HEK293T (cell line): ENCODE measurements at regions not wholly inside any gene's neighbourhood (a gene's known extent, or its start where the extent isn't known, plus 50 kb on each side); places are given as distances from the start of the nearest gene placed in this dataset.

Experiments
- CTCF ChIA-PET: fragments of 350-600 bp; formaldehyde crosslinking; extraction: SDS; loops from one replicate; lab custom pipeline; 2021; ENCODE audit warnings: antibody characterized with exemption, inconsistent platforms; lab: Yijun Ruan, JAX
- POLR2A ChIA-PET: fragments of 350-600 bp; formaldehyde crosslinking; extraction: SDS; loops from one replicate; lab custom pipeline; 2020; ENCODE audit warnings: antibody characterized with exemption, inconsistent platforms; lab: Yijun Ruan, JAX
- DNase-seq: peaks from one replicate; pipeline ENCODE4 v3.0.0; 2012; ENCODE audit warnings: mixed read lengths; ENCODE audit errors: extremely low spot score
- ARNT ChIP-seq: fragments of 450-650 bp; IDR thresholded peaks from 2 replicates; pipeline ENCODE4 v1.6.1; 2017; ENCODE audit warnings: mild to moderate bottlenecking
- BHLHE40 ChIP-seq: fragments of 450-650 bp; IDR thresholded peaks from 2 replicates; pipeline ENCODE4 v1.6.1; 2016; ENCODE audit warnings: mild to moderate bottlenecking, moderate library complexity, borderline replicate concordance
- CTBP1 ChIP-seq: fragments of 450-650 bp; IDR thresholded peaks from 2 replicates; pipeline ENCODE4 v1.6.1; 2016; ENCODE audit warnings: borderline replicate concordance
- ELF4 ChIP-seq: fragments of 450-650 bp; IDR thresholded peaks from 2 replicates; pipeline ENCODE4 v1.6.1; 2017; ENCODE audit warnings: antibody characterized with exemption
- FOXA1 ChIP-seq: fragments of 450-650 bp; IDR thresholded peaks from 2 replicates; pipeline ENCODE4 v1.6.1; 2016; ENCODE audit warnings: mild to moderate bottlenecking
- FOXK2 ChIP-seq: fragments of 450-650 bp; IDR thresholded peaks from 2 replicates; pipeline ENCODE4 v1.6.1; 2016; ENCODE audit warnings: mild to moderate bottlenecking
- FOXM1 ChIP-seq: fragments of 450-650 bp; IDR thresholded peaks from 2 replicates; pipeline ENCODE4 v1.6.1; 2017; ENCODE audit warnings: mild to moderate bottlenecking, borderline replicate concordance
- HDGF ChIP-seq: fragments of 450-650 bp; IDR thresholded peaks from 2 replicates; pipeline ENCODE4 v1.6.1; 2017; ENCODE audit warnings: antibody characterized with exemption, borderline replicate concordance
- L3MBTL2 ChIP-seq: fragments of 450-650 bp; conservative IDR thresholded peaks from 2 replicates; pipeline ENCODE4 v1.6.1; 2016; ENCODE audit warnings: mild to moderate bottlenecking
- LEF1 ChIP-seq: fragments of 450-650 bp; IDR thresholded peaks from 2 replicates; pipeline ENCODE4 v1.6.1; 2017; ENCODE audit warnings: mild to moderate bottlenecking, borderline replicate concordance
- NFRKB ChIP-seq: fragments of 450-650 bp; IDR thresholded peaks from 2 replicates; pipeline ENCODE4 v1.6.1; 2016; ENCODE audit warnings: mild to moderate bottlenecking, moderate library complexity
- SP1 ChIP-seq: fragments of 450-650 bp; IDR thresholded peaks from 2 replicates; pipeline ENCODE4 v1.6.1; 2017
- SUZ12 ChIP-seq: fragments of 450-650 bp; IDR thresholded peaks from 2 replicates; pipeline ENCODE4 v1.6.1; 2016; ENCODE audit warnings: mild to moderate bottlenecking
- TARDBP ChIP-seq: fragments of 450-650 bp; IDR thresholded peaks from 2 replicates; pipeline ENCODE4 v1.6.1; 2016
- ZNF384 ChIP-seq: fragments of 450-650 bp; IDR thresholded peaks from 2 replicates; pipeline ENCODE4 v1.6.1; 2016
- TF ChIP-seq, protein P1 (sequence below): fragments of 450-650 bp; IDR thresholded peaks from 2 replicates; pipeline ENCODE4 v1.6.1; 2016

DNA sequence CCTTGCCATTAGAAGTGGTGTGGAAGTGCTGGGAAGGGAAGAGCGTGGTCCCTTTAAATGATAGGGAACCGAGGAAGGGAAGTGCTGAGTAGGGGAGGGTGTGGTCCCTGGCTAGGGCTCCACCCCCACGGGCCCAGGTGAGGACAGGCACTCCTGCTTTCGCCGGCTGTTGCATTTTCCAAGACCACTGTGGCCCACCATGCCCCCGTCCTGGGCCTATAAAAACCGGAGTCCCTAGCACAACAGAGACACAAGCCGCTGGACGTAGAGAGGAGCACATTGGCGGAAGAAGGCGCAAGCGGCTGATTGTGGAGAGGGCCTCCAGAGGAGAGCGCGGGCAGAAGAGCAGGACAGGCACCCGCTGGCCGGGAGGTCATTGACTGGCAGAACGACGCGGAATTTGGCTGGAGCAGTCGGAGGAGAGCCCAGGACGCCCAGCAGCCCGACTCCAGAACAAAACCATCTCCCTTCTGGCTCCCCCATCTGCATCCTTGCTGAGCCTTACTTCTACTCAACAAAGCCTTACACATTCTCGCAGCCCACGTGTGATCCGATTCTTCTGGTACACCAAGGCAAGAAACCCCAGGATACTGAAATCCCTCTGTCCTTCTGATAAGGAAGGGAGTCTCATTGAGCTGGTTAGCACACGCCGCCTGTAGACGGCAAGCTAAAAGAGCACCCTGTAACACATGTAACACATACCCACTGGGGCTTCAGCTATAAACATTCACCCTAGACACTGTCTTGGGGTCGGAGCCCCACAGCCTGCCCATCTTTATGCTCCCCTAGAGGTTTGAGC lies 146.2 kb upstream of the LYZL1 start:
- CTCF ChIA-PET: interaction anchor here (0.6 kb wide), 1 partner anchor 473 kb away, joined by 6 read pairs; no protein-coding TSS in a partner anchor
- POLR2A ChIA-PET: no interaction called here
- TF ChIP-seq, protein P1, sequence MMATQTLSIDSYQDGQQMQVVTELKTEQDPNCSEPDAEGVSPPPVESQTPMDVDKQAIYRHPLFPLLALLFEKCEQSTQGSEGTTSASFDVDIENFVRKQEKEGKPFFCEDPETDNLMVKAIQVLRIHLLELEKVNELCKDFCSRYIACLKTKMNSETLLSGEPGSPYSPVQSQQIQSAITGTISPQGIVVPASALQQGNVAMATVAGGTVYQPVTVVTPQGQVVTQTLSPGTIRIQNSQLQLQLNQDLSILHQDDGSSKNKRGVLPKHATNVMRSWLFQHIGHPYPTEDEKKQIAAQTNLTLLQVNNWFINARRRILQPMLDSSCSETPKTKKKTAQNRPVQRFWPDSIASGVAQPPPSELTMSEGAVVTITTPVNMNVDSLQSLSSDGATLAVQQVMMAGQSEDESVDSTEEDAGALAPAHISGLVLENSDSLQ: no peak
- TF ChIP-seq BHLHE40: no peak
- no peak for TF ChIP-seq LEF1
- TF ChIP-seq FOXK2: no peak
- TF ChIP-seq ELF4: no peak
- TF ChIP-seq SP1: no peak
- no peak for TF ChIP-seq SUZ12
- no peak for TF ChIP-seq TARDBP
- no peak for TF ChIP-seq FOXA1
- TF ChIP-seq CTBP1: no peak
- TF ChIP-seq HDGF: no peak
- no peak for TF ChIP-seq FOXM1
- no peak for TF ChIP-seq NFRKB
- TF ChIP-seq L3MBTL2: no peak
- TF ChIP-seq ZNF384: no peak
- TF ChIP-seq ARNT: no peak
- DNase-seq: no peak

GRCh38 chr10:29144126-29144525 lies 144.7 kb upstream of the LYZL1 start:
- no peak for DNase-seq
- ChIA-PET POLR2A (no interaction called here), CTCF (no interaction called here)
- TF ChIP-seq FOXM1 (no peak), L3MBTL2 (no peak)

GRCh38 chr10:29146311-29147100 lies 142.4 kb upstream of the LYZL1 start:
- ChIA-PET CTCF (no interaction called here), POLR2A (no interaction called here)
- no peak for TF ChIP-seq CTBP1
- TF ChIP-seq, protein P1: no peak
- no peak for TF ChIP-seq ARNT
- no peak for TF ChIP-seq HDGF
- TF ChIP-seq NFRKB: no peak
- TF ChIP-seq ELF4: no peak
- TF ChIP-seq LEF1: no peak
- DNase-seq: no peak

DNA sequence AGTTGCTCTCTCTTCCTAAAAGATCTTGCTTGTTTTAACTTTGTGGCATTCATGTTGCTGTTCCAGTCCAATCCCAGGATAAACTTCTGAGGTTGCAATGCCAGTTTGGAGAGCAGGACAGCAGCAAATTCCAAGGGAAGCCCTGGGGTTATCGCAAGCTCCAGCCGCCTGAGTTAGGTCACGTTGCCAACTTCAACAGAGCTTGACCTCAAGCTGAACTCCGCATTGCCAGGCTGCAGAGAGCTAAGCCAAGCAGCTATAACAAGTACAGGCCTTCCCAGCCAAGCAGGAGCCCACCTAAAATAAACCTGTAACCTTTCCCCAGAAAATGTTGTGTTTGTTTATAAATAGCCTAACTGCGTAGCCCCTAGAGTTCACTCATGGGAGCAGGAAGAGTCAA lies 138.9 kb upstream of the LYZL1 start:
- no peak for DNase-seq
- CTCF ChIA-PET: no interaction called here
- no peak for TF ChIP-seq LEF1
- TF ChIP-seq CTBP1: no peak
- TF ChIP-seq ELF4: no peak
- no peak for TF ChIP-seq FOXK2
- TF ChIP-seq, protein P1: no peak
- no peak for TF ChIP-seq SUZ12
- POLR2A ChIA-PET: no interaction called here

DNA sequence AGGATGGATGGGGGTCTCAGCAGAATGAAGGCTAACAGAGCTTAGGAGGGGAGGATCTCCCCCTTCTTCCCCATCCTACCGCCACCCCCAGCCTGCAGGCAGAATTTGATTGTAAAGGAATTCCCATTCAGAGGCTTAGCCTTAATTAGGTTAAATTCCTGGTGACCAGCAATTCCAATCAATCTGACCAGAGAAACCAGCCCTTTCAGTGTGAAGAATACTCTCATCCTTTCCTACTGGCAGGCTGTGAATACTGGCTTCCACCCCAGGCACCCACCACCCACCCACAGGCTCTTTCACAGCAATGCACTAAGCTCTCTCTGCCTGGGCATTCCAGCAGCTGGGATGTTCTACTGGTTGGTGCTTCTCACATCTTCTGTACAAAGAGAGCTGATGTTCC lies 137.9 kb upstream of the LYZL1 start:
- TF ChIP-seq BHLHE40 (no peak), HDGF (no peak), ARNT (no peak), TARDBP (no peak), ELF4 (no peak), CTBP1 (no peak), ZNF384 (no peak), FOXK2 (no peak), L3MBTL2 (no peak), LEF1 (no peak), SUZ12 (no peak), SP1 (no peak), FOXM1 (no peak), FOXA1 (no peak), NFRKB (no peak)
- TF ChIP-seq, protein P1: no peak
- CTCF ChIA-PET: no interaction called here
- POLR2A ChIA-PET: no interaction called here
- DNase-seq: no peak
